Stomach (tissue), 8 donors: ENCODE measurements at regions not wholly inside any gene's neighbourhood (a gene's known extent, or its start where the extent isn't known, plus 50 kb on each side); places are given as distances from the start of the nearest gene placed in this dataset.

Experiments
- DNase-seq, 2 donors: peaks; one replicate each; pipeline versions ENCODE4 v3.0.0 to v3.0.0-alpha.2; 2013 to 2019
- H3K27ac ChIP-seq, 5 donors: fragments of 200-600 bp in 4 of 5; sonication (generic) in 4 of 5; one replicate each; pipeline ENCODE4 v1.5.1; 2013 to 2019; ENCODE audit warnings: mild to moderate bottlenecking in 1 of 5, moderate library complexity in 1 of 5
- H3K27me3 ChIP-seq, 3 donors: fragments of 200-600 bp; sonication (generic); one replicate each; pipeline ENCODE4 v1.5.1; 2017 to 2019; ENCODE audit warnings: mixed run types in 1 of 3
- H3K36me3 ChIP-seq, 4 donors: fragments of 200-600 bp; sonication (generic); 1 replicate in 3 of 4; 2 replicates in 1 of 4; pipeline ENCODE4 v1.5.1; 2016 to 2019
- H3K4me1 ChIP-seq, 4 donors: fragments of 200-600 bp; sonication (generic); one replicate each; pipeline ENCODE4 v1.5.1; 2016 to 2019
- H3K4me3 ChIP-seq, 4 donors: fragments of 200-600 bp; sonication (generic) in 3 of 4; one replicate each; pipeline ENCODE4 v1.5.1; 2016 to 2019; ENCODE audit warnings: mild to moderate bottlenecking in 1 of 4
- H3K9me3 ChIP-seq, 4 donors: fragments of 200-600 bp; sonication (generic); one replicate each; pipeline ENCODE4 v1.5.1; 2016 to 2019
- EP300 ChIP-seq: sonication (generic); formaldehyde crosslinking; IDR thresholded peaks from one replicate; pipeline ENCODE4 v1.6.1; 2017; ENCODE audit warnings: antibody characterized with exemption
- POLR2A ChIP-seq, 4 donors: fragments of 450-650 bp; IDR thresholded peaks; one replicate each; pipeline ENCODE4 v1.6.1; 2016; ENCODE audit warnings: antibody characterized with exemption in 4 of 4, control low read depth in 2 of 4, mild to moderate bottlenecking in 1 of 4, moderate library complexity in 1 of 4
- POLR2AphosphoS5 ChIP-seq, 3 donors: sonication (generic); formaldehyde crosslinking; IDR thresholded peaks; one replicate each; pipeline ENCODE4 v1.6.1; 2016; ENCODE audit warnings: antibody characterized with exemption in 3 of 3
- WGBS, 5 donors: extraction: QIAGEN DNeasy Blood & Tissue Kit in 3 of 5; methylation state at CpG; one replicate each; pipeline versions ENCODE4 v1.1.5 to v1.1.7; 2013 to 2018; 5-methylcytosine and 5-hydroxymethylcytosine counted together
- intact Hi-C: fragments of 100-400 bp; cut with DNase I; formaldehyde crosslinking; loops from one replicate; pipeline ENCODE4 v1.15.1; 2023; ENCODE audit warnings: low total_unique reads
- TF ChIP-seq, protein P1 (sequence below), 7 experiments: fragments of 450-650 bp in 4 of 7; fragments of 200-600 bp in 3 of 7; sonication (generic) in 3 of 7; IDR thresholded peaks; one replicate each; pipeline ENCODE4 v1.5.1; 2016 to 2019; ENCODE audit warnings: antibody characterized with exemption in 7 of 7, control low read depth in 2 of 7, mild to moderate bottlenecking in 1 of 7
- donor health status: healthy with polysubstance abuse.
- donor health status: Bipolar disorder and iron deficiency.
- donor health status: healthy.

DNA sequence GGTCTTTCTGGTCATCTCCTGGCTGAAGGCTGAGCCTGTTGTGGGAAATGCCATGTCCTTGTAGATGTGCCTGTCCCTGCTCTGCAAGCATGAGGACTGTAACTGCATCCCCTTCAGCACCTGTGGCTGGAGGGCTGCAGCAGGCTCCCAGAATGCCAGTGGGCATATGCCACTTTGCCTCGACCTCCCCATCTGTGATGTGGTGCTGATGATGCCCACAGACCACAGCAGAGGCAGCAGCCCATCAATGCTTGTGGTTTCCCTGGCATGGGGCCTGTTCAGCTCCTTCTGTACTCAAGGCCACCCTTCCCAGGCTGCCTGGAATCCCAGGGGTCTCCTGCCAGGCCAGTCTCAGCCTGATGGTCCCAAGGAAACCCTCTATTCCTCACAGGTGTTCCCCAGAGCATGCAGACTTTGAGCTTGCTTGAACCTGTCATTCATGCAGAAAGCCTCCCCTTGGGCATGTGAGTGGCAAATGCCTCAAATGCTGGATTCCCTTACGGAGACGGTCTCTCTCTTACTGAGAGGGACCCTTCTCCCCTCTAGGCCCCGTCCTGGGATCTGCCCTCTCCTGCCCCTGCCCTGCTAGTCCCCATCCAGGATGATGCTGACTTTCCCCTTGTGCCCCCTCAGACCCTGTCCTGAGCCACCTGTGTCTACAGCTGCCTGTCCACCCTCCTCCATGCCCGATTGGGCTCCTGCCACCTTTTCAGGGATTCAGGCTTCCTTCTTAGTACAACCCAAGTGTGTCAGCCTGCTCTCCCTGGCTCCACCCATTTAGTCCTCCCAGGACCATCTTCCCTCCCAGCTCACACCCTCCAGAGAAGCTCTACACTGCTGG lies 50.9 kb upstream of the ANTXRL start:
- WGBS, 5 donors, result 69 to 82% (median 79%) methylated on average over 4 to 5 of the region's 5 CpGs

DNA sequence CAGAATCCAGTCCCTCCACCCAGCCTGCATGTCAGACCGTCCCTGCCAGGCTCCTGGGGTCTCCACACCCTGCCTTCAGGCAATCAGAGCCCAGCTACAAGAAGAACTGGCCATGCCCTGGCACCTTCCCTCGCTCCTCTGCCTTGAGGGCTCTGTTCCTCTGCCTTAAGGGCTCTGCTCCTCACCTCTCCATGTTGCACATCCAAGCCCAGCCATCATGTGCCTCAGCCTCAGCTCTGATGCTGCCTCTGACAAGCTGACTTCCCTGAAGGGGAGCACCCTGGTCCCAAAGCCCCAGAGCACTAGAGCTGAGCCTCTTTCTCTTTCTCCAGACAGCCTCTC lies 50.3 kb upstream of the ANTXRL start:
- intact Hi-C loops, result no loop called here
- Histone ChIP-seq H3K27me3 (no peaks in the 10 kb centered on the region), H3K27ac (no peak overlapping the region), H3K9me3 (no peaks in the 10 kb centered on the region), H3K4me1 (no peaks in the 10 kb centered on the region), H3K4me3 (no peak overlapping the region), H3K36me3 (no peaks in the 10 kb centered on the region)
- DNase-seq, result no peak
- WGBS, 5 donors, result 77 to 90% (median 88%) methylated on average over 2 of the region's 2 CpGs
- TF ChIP-seq EP300 (no peak), POLR2A (IDR thresholded peaks at IDR 0.05) (no peak), POLR2AphosphoS5 (IDR thresholded peaks at IDR 0.05) (no peak)
- TF ChIP-seq, protein P1, sequence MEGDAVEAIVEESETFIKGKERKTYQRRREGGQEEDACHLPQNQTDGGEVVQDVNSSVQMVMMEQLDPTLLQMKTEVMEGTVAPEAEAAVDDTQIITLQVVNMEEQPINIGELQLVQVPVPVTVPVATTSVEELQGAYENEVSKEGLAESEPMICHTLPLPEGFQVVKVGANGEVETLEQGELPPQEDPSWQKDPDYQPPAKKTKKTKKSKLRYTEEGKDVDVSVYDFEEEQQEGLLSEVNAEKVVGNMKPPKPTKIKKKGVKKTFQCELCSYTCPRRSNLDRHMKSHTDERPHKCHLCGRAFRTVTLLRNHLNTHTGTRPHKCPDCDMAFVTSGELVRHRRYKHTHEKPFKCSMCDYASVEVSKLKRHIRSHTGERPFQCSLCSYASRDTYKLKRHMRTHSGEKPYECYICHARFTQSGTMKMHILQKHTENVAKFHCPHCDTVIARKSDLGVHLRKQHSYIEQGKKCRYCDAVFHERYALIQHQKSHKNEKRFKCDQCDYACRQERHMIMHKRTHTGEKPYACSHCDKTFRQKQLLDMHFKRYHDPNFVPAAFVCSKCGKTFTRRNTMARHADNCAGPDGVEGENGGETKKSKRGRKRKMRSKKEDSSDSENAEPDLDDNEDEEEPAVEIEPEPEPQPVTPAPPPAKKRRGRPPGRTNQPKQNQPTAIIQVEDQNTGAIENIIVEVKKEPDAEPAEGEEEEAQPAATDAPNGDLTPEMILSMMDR (IDR thresholded peaks at IDR 0.05), result no peak

More for the DNA sequence above, 50.9 kb upstream of the ANTXRL start:
- peak in 1 of 2 donors; percentile 9 for DNase-seq
- TF ChIP-seq EP300, result no peak
- TF ChIP-seq, protein P1 (IDR thresholded peaks at IDR 0.05), result no peak
- no peak for TF ChIP-seq POLR2A (IDR thresholded peaks at IDR 0.05)
- TF ChIP-seq POLR2AphosphoS5 (IDR thresholded peaks at IDR 0.05), result no peak
- intact Hi-C loops, result no loop called here
- no peak overlapping the region for H3K4me3 ChIP-seq
- no peaks in the 10 kb centered on the region for H3K36me3 ChIP-seq
- H3K4me1 ChIP-seq, result no peaks in the 10 kb centered on the region
- no peaks in the 10 kb centered on the region for H3K27me3 ChIP-seq
- H3K27ac ChIP-seq, result no peak overlapping the region
- no peaks in the 10 kb centered on the region for H3K9me3 ChIP-seq

- WGBS, 5 donors, result 89 to 96% (median 96%) methylated on average over 5 of the region's 5 CpGs
- no peak overlapping the region for H3K27ac ChIP-seq
Observed at GRCh38 chr10:46236941-46237681, 49.7 kb upstream of the ANTXRL start.

More at GRCh38 chr10:46236941-46237681, 49.7 kb upstream of the ANTXRL start:
- no peaks in the 10 kb centered on the region for H3K36me3 ChIP-seq
- no peak overlapping the region for H3K4me3 ChIP-seq
- DNase-seq, result peak in 1 of 2 donors; percentile 17
- TF ChIP-seq, protein P1 (IDR thresholded peaks at IDR 0.05), result no peak
- no peaks in the 10 kb centered on the region for H3K27me3 ChIP-seq
- intact Hi-C loops, result no loop called here
- no peaks in the 10 kb centered on the region for H3K4me1 ChIP-seq
- peaks cover 0 to 4% (median under 1%) of the 10 kb centered on the region in 4 donors for H3K9me3 ChIP-seq
